ENCODE measurements at regions not wholly inside any gene's neighbourhood (a gene's known extent, or its start where the extent isn't known, plus 50 kb on each side); places are given as distances from the start of the nearest gene placed in this dataset.
"Not testable (repeated sequence)": the region's sequence is repeated elsewhere in the genome, so short reads cannot be mapped to it uniquely, and the experiment has no call there.

- no peak for DNase-seq
Measured at GRCh38 chr7:130950054-130950453, 216.0 kb upstream of the KLF14 start.

- DNase-seq, result no peak
Measured at GRCh38 chr7:130950741-130951140, 216.7 kb upstream of the KLF14 start.

DNA sequence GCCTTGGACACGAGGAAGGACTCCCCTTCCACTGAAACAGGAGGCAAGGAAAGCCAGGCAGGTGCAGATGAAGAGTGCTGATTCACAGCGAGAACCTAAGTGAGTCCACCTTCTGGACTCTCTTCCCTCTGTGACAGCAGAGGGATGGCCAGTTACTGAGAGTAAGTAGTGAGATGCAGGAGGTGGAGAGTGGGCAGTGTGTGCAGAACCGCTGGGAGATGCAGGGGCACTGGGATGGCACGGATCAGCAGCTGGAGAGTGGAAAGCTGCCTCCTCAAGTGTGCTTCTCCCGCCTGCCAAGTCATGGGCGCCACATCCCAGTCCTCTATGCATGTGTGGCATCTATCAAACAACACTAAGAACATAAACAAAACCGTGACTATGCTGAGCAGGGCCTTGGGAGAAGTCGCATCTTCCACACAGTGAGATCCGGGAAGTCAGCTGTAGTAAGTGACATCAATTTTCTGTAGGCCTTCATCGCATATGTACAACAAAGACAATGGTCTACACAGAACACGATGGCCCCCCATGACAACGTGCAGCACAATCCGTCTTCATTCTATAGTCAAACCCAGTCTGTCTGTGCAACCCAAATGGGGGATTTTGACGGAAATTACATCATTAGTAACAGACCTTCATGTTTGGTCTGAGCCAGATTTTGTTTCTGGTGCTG is 217.4 kb upstream of the KLF14 start:
- DNase-seq, result no peak

GRCh38 chr7:130951976-130952876 is 218.2 kb upstream of the KLF14 start:
- DNase-seq, result no peak

- DNase-seq, result no peak
Measured at GRCh38 chr7:130953196-130953595, 219.2 kb upstream of the KLF14 start.

DNA sequence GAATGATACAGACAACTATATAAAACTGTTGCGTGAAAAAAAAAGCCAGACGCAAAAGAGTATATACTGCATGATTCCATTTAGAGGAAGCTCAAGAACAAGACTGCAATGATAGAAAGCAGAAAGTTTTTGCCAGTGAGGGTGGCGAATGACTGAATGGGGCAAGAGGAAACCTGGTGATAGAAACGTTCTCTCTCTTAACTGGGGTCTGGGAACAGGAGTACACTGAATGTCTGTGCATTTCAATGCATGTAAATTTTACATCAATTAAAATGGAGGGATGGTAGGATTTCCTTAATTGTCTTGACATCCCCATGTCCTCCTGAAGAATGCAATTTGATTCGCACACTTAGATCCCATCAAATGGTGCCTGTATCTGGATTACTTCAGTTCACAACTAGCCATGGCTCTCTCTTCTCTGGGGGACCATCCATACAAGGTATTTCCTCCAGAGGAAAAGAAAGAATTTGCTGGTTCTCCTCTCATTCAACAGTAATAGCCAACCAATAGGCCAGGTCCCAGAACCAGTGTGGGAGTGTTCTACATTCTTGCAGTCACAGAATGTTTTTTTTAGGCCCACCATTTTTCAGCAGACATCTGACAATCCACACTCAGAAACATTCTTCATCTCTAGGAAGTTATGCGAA is 221.0 kb upstream of the KLF14 start:
- DNase-seq, result no peak

- DNase-seq, result no peak
Measured at GRCh38 chr7:130955565-130955919, 221.5 kb upstream of the KLF14 start.

DNA sequence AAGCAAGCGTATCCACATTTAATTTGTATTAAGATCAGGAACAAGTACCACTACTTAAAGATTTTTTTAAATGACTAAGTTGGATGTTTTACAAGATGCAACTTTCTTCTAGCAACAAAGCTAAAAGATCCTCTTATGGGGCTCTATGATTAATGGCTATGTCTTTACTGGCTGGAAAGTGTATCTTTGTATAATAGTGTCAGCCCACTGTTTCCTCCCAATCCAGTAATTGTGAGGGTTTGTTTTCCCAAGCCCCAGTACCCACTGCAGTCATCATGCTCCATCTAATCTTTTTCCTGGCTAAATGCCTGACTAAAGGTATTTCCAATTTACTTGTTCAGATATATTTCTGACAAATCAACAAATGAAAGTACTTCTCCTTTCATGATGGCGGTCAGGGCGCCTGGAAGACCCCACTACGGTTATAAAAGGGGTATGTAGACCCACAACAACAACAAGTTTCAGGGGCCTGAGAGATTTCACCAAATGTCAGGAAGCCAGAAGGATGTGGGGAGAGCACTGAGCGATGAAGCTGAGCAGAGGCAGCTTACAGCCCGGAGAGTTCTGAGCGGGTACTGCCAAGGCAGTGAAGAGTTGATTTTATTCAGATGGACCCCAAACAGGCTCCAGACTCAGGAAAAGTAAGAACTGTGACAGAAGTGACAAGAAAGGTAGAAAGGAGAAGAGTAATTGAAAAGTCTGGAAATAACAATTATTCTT is 222.6 kb upstream of the KLF14 start:
- no peak for DNase-seq

DNA sequence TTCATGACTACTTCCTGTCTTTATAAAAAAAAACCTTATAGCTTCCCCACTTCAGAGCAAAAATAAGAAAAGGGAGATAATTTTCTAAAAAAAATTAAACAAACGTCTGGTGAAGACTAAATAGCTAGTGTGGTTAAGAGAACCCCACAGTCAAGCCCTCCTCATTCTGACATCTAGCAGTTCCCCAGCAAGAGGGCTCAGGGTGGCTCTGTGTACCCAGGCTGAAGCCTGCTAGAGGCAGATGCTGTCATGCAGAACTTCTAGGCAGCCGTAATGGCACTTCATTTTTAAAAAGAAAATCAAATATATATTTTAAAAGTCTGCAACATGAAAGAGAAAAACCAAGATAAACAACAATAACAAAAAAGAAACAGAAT is 223.1 kb upstream of the KLF14 start:
- DNase-seq, result no peak

- not testable (repeated sequence) for DNase-seq
Measured at GRCh38 chr7:130957722-130958435, 223.9 kb upstream of the KLF14 start.

DNA sequence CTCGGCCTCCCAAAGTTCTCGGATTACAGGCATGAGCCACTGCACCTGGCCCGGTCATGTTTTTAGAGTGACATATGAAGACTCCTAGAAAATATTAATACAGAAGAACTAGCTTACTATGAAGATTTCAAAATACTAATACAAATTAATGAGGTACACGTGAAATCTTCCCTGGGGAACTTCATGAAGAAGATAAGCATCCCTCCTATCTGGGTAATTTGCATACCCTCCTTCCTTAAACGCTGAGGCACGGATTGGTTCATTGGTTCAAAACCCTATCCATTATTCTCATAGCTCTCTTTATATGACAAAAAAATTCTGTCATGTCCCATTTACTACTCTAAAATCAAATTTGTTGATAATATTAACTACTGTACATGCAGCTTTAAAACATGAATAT is 224.8 kb upstream of the KLF14 start:
- DNase-seq, result no peak

GRCh38 chr7:130959743-130960207 is 225.8 kb upstream of the KLF14 start:
- peak; percentile 77 for DNase-seq

GRCh38 chr7:130960208-130960988 is 226.4 kb upstream of the KLF14 start:
- peak; percentile 84 for DNase-seq

- DNase-seq, result peak; percentile 96
Measured at GRCh38 chr7:130961128-130961601, 227.2 kb upstream of the KLF14 start.

DNA sequence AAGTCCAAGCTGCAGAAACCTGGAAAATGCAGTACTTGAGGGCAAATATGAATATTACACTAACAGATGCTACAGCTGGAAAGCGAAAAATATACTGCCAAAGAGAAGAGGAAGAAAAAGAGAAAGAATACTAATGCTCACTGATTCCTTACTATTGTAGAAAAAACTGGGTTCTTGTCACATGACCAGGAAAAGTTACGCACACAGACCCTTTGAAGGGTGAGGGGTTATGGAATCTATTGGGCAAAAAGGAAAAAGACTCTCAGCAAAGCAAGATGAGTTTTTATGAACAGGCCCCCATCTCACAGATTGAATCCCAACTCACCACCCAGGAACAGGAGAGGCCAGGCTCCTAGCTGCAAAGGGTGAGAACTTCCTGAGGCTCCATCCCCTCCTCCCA is 228.1 kb upstream of the KLF14 start:
- DNase-seq, result no peak

DNA sequence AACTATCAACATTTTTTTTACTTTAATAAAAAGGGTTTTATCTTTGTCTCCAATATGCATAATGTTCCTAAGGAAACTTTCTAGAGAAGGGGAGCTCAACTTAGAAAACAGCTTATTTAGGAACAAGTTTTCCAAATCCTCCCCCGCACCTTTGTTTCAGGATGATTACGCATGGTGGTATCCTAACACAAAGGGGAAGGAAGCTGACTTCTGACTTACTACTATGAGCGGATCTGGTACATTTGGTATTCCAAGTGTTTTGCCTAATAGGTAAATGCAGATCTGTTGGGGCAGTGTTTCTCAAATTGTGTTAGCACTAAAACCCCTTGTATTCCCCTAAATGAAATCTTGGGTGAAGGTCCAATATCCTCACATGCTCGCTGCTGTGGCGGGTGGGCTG is 229.3 kb upstream of the KLF14 start:
- no peak for DNase-seq

- no peak for DNase-seq
Measured at GRCh38 chr7:130965515-130965914, 231.5 kb upstream of the KLF14 start.

GRCh38 chr7:130966246-130967009 is 232.4 kb upstream of the KLF14 start:
- DNase-seq, result peak; percentile 69

DNA sequence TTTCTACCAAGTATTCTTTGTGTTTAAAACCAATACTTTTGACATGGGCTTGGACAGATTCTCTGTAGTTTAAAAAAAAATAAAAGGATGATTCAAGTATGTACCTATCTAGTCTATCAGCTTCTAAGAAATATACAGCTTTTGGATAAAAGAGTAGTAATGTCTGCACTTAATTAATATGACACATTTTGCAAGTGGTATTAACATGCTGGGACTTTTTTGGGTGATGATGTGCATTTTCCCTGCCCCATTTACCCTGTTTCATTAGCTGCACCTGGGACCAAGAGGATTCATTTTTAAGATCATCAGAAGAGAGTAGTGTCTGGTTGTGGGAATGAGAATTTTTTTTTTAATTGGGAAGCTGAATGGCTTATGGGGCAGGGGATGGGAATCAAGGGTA is 236.2 kb upstream of the KLF14 start:
- no peak for DNase-seq

DNA sequence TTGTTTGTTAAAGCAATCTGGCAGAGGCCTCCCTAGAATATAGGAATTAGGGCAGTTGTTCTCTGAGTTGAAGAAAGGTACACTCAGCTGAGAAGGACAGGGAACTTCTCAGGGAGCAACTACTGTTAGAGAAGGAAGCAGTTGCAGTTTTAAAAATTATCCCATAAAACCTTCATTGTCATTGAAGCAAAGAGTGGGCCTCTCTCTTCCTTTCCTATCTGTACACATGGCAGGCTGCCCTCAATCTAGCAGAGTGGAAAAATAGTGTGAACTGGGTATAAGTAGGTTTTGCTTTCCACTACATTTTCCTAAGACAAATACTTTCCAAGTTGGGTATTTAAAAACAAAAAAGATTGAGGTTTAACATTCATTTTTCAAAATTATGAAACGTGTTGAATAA is 236.7 kb upstream of the KLF14 start:
- no peak for DNase-seq

DNA sequence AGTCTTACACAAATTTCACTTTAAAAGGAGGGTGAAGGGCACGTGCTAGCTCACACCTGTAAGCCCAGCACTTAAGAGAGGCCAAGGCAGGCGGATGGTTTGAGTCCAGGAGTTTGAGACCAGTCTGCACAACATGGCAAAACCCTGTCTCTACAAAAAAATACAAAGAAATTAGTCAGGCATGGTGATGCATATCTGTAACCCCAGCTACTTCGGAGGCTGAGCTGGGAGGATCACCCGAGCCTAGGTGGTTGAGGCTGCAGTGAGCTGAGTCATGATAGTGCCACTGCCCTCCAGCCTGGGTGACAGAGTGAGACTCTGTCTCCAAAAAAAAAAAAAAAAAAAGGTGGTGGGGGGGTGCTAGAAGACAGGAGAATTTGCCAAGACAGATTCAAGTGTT is 237.3 kb upstream of the KLF14 start:
- peak; percentile 90 for DNase-seq
